Hepatic stellate cell (primary cell): ENCODE measurements at regions not wholly inside any gene's neighbourhood (a gene's known extent, or its start where the extent isn't known, plus 50 kb on each side); places are given as distances from the start of the nearest gene placed in this dataset.

ENCODE experiments used
- DNase-seq: peaks from one replicate; pipeline ENCODE4 v3.0.0; 2011; ENCODE audit warnings: low spot score

GRCh38 chr2:172364261-172364660 lies 63.1 kb upstream of the ITGA6 start:
- no peak for DNase-seq

DNA sequence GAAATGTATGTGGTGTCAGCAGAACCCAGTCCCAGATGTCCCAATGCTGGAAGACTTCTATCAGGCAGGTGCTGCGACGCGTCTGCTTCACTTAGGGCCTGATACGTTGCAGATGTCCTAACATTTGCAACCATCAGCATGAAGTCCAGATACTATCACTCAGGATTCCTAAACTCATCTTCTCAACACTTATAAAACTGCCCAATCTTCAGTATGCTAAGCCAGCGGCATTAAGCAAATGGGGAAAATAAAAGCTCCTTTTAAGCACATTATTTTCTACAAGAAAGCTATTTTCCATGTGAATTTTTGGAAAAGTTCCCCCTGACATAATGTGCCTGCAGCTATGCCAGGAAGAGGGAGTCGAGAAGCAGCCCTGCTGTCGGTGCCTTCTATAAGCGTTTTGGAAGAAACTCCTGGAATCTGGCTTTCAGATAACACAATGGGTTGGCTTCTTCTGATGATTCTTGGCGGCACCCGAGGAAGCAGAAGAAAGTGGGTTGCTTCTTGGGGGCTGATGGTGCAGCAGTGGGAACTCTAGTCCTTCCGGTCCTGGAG lies 60.7 kb upstream of the ITGA6 start:
- DNase-seq, result no peak

- no peak for DNase-seq
Measured at GRCh38 chr2:172370821-172371455, 56.4 kb upstream of the ITGA6 start.

DNA sequence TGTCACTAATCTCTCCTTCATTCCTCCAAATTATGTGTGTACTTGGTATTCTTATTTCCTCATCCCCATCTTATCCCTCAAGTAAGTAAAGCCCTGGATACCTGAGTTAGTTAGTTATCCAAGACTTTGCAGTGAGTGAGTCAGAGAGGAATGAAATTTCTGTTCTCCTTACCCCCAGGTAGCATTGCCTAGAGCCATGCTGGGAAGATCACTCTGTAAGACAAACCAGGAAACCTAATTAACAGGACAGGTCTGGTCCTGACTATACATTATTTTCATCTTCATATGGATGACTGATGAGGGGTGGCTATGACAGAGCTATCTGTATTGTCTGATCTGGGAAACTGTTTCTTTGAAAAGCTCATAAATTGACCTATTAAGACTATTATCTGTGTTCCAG lies 55.0 kb upstream of the ITGA6 start:
- DNase-seq, result no peak

DNA sequence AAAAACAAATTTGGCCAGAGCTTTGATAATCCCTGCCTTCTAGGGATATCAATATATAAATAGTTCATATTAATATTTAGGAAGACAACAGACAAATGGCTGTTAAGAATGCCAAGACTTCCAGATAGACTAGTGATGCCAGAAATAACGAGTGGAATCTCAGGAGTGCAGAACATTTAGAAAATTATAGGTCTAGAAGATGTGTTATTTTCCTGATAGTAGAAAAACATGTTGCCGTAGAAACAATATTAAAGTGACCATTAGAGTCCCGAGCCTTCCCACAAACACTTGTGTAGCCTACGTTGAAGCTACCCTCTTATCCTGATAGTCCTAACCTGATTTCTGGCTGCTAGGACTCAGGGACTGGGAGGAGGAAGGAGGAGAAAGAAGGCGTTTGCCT lies 54.3 kb upstream of the ITGA6 start:
- no peak for DNase-seq

DNA sequence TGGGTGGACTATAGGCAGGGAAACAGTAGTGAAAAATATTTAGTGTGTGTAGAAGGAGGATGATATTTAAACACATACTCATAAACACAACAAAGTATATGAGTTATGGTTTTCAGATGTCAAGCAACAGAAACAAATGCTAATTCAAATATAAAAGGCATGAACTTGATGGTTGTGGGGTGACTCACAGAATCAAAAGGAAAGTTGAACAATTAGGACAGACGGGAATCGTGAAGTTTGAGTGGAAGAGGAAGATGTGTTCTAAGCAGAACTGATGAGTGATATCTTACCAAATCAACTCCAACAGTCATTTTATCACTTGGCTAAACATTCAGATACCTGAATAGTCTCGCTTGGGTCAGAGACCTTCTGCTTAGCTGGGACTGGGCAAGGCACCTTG lies 53.6 kb upstream of the ITGA6 start:
- no peak for DNase-seq

- no peak for DNase-seq
Measured at GRCh38 chr2:172374318-172375240, 52.8 kb upstream of the ITGA6 start.

DNA sequence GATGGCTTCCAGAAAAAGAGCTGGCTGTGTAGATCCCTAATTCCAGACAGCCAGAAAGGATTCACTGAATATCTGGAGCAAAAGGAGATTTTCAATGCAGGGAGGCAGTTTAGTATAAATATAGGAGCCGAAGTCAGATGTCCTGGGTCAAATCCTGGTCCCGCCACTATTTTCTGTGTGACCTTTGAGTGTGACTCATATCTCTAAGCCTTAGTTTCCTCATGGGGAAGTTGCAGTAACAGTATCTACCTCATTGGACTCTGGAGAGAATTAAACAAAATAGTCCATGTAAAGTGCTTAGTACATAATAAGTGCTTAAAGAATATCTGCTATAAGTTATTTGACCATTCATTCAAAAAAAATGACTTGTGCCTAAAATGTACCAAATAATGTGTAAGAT lies 52.1 kb upstream of the ITGA6 start:
- no peak for DNase-seq

- DNase-seq, result no peak
Measured at GRCh38 chr2:172376016-172376415, 51.4 kb upstream of the ITGA6 start.

DNA sequence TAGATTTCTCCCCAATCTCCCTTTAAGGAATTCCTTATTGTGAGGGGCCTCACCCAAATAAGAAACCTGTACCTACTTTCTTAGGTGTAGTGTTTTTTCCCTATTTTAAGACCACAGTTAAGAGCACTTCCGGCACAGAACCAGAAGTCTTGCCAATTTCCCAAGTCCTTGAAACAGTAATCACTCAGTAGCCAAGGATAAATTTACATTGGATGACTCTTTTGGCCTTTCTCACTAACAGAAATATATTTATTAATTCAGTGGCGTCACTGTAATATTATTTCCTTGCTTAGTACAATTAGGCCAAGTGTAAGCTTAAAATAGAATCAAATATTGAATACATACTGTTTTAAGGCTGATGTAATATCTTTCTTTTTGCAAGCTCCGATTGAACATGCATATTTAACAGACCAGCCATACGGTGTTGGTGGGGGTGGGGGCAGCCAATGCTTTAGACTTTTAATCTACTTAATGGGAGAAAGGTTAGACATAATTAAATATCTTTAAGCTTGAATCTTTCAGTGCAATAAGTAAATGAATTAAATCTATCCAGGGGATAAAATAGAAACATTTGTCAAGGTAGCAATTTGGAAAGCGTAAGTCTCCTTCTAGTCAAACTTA lies 50.8 kb upstream of the ITGA6 start:
- DNase-seq, result no peak

DNA sequence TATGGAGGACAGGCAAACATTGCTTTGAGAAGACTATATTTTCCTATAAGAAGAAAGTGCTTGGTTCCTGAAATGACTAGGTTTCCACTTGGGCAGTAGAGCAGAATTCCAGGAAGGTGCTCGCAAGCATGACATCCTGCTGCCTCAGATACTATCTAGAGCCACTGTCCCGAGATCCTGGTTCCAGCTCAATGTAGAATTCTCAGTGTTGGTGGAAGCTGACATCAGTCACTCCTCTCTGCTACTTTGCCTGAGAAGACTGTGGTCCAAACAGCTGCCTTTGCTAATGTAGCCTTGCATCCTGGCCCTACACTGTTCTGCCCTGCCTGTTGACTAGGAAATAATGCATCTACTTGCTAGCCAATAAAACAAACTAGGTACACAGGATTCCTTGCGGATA lies 50.0 kb upstream of the ITGA6 start:
- no peak for DNase-seq
